ENCODE measurements at regions not wholly inside any gene's neighbourhood (a gene's known extent, or its start where the extent isn't known, plus 50 kb on each side); places are given as distances from the start of the nearest gene placed in this dataset.

DNA sequence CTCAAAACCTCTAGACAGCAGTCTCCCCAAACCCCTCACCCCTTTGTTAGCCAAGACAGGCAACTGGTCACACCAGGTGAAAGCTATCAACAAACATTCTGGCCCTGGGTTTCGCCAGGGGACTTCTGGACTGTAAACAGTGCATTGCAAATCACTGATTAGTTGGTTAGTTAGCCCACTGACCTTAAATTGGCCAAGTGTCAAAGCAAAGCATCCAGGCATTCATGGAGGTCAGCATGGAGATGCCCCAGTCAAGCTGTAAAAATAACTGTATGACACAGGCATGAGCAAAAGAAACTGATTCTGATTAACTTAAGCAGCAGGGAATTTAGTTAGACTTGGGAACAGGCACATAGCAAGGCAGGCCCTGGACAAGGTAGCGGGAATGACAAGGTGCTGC, 156.0 kb upstream of the TTC29 start:
- 16 to 42% (median 23%) methylated on average over 2 of the region's 2 CpGs for WGBS, 5 donors
- Histone ChIP-seq H3K4me3 (no peak overlapping the region), H3K4me1 (peaks cover 0 to 16% (median 3%) of the 10 kb centered on the region in 4 donors), H3K9me3 (no peaks in the 10 kb centered on the region), H3K27me3 (peaks cover 0 to 4% (median 4%) of the 10 kb centered on the region in 3 donors), H3K36me3 (no peaks in the 10 kb centered on the region), H3K27ac (no peak overlapping the region)
- TF ChIP-seq POLR2AphosphoS5 (IDR thresholded peaks at IDR 0.05) (no peak), EP300 (IDR thresholded peaks at IDR 0.05) (no peak), POLR2A (IDR thresholded peaks at IDR 0.05) (no peak)
- TF ChIP-seq, protein P1, sequence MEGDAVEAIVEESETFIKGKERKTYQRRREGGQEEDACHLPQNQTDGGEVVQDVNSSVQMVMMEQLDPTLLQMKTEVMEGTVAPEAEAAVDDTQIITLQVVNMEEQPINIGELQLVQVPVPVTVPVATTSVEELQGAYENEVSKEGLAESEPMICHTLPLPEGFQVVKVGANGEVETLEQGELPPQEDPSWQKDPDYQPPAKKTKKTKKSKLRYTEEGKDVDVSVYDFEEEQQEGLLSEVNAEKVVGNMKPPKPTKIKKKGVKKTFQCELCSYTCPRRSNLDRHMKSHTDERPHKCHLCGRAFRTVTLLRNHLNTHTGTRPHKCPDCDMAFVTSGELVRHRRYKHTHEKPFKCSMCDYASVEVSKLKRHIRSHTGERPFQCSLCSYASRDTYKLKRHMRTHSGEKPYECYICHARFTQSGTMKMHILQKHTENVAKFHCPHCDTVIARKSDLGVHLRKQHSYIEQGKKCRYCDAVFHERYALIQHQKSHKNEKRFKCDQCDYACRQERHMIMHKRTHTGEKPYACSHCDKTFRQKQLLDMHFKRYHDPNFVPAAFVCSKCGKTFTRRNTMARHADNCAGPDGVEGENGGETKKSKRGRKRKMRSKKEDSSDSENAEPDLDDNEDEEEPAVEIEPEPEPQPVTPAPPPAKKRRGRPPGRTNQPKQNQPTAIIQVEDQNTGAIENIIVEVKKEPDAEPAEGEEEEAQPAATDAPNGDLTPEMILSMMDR (IDR thresholded peaks at IDR 0.05), result no peak
- intact Hi-C loops (cut with DNase I; ENCODE audit: low total_unique reads), result no loop called here
- DNase-seq, result no peak

DNA sequence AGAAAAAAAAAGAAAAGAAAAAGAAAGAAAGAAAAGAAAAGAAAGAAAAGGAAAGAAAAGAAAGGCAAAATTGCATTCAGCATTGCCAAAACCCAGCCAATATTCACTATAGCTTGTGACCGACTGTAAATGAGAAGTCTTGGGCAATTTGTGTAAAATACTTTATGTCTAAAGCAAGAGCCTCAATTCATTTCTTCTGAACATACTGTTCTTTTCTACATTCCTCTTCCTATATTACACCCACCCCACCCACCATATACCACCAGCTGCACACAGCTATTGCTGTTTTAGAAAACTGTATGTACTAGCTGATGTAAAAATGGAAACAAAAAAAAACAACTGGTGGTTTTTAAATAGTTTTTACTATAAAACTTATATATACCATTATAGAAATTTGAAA, 156.9 kb upstream of the TTC29 start:
- 90 to 100% (median 97%) methylated on average over 1 of the region's 1 CpG for WGBS, 5 donors
- intact Hi-C loops (cut with DNase I; ENCODE audit: low total_unique reads), result no loop called here
- TF ChIP-seq EP300 (IDR thresholded peaks at IDR 0.05) (no peak), POLR2AphosphoS5 (IDR thresholded peaks at IDR 0.05) (no peak), POLR2A (IDR thresholded peaks at IDR 0.05) (no peak)
- TF ChIP-seq, protein P1 (IDR thresholded peaks at IDR 0.05), result no peak

DNA sequence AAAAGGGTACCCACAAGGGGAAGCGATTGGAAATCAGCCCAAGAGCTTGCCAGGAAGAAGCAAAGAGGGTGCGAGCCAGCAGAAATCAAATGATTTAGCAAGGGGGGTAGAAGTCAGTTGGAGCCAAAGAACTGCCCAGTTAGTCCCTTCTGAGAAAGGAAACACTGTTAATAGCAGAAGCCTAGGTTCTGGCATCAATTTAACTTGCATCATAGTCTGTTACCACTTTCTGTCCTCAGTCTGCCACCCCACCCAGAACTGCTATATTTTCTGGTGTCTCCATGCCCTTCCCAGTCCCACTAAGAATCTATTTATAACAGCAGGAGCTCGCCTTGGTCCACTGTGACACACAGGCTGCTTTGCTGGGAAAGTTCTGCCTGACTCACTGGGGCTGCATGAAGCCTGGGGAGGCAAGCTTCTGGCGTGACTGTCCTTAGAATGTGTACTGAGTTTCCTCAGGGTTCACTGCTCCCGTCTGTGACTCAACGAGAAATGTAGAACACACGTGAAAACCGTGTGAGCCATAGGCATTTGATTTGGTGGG, 157.8 kb upstream of the TTC29 start:
- H3K27me3 ChIP-seq, result peaks cover 0 to 4% (median 4%) of the 10 kb centered on the region in 3 donors
- 24 to 43% (median 33%) methylated on average over 8 of the region's 8 CpGs for WGBS, 5 donors
- TF ChIP-seq, protein P1 (IDR thresholded peaks at IDR 0.05), result no peak
- TF ChIP-seq POLR2A (IDR thresholded peaks at IDR 0.05), result no peak
- no peak for TF ChIP-seq EP300 (IDR thresholded peaks at IDR 0.05)
- TF ChIP-seq POLR2AphosphoS5 (IDR thresholded peaks at IDR 0.05), result peak; percentile 9 to 54 (median 50)
- H3K4me3 ChIP-seq, result no peak overlapping the region
- no peaks in the 10 kb centered on the region for H3K9me3 ChIP-seq
- no peaks in the 10 kb centered on the region for H3K36me3 ChIP-seq
- peak in 1 of 2 donors; percentile 40 for DNase-seq
- peaks cover 0 to 10% (median 3%) of the 10 kb centered on the region in 4 donors for H3K4me1 ChIP-seq
- intact Hi-C loops (cut with DNase I; ENCODE audit: low total_unique reads), result no loop called here
- peak overlapping the region in 3 of 5 donors; percentile 14 to 75 (median 59) for H3K27ac ChIP-seq

More for the DNA sequence above, 156.9 kb upstream of the TTC29 start:
- Histone ChIP-seq H3K27ac (no peak overlapping the region), H3K9me3 (no peaks in the 10 kb centered on the region), H3K4me1 (peaks cover 0 to 10% (median 3%) of the 10 kb centered on the region in 4 donors), H3K27me3 (peaks cover 0 to 4% (median 4%) of the 10 kb centered on the region in 3 donors), H3K4me3 (no peak overlapping the region), H3K36me3 (no peaks in the 10 kb centered on the region)
- no peak for DNase-seq

DNA sequence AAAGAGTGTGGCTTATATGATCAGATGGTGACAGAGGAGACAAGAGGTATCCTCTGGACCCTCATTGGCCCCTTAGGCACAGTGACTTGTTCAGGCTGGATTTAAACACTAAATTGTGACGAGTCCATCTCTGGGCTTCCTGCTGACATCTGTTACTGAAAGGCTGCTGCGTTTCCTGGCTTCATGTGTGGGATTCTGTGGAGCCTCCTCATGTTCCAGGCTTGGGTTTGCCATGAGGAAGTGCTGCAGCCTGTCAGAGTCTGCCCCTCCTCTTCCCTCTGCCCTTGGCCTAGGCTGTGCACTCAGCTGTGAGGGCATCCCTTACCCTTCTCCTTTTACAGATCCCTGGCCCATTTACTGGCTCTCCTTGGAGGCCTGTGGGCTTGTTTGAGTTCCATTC, 159.1 kb upstream of the TTC29 start:
- intact Hi-C loops (cut with DNase I; ENCODE audit: low total_unique reads), result no loop called here
- WGBS, 5 donors, result 65 to 81% (median 76%) methylated on average over 2 of the region's 2 CpGs

More for the DNA sequence above, 159.1 kb upstream of the TTC29 start:
- no peak overlapping the region for H3K4me3 ChIP-seq
- peak in 1 of 2 donors; percentile 13 for DNase-seq
- TF ChIP-seq, protein P1 (IDR thresholded peaks at IDR 0.05), result no peak
- no peak for TF ChIP-seq EP300 (IDR thresholded peaks at IDR 0.05)
- no peak for TF ChIP-seq POLR2AphosphoS5 (IDR thresholded peaks at IDR 0.05)
- TF ChIP-seq POLR2A (IDR thresholded peaks at IDR 0.05), result no peak
- H3K27me3 ChIP-seq, result no peaks in the 10 kb centered on the region
- H3K9me3 ChIP-seq, result no peaks in the 10 kb centered on the region
- no peaks in the 10 kb centered on the region for H3K36me3 ChIP-seq
- no peak overlapping the region for H3K27ac ChIP-seq
- H3K4me1 ChIP-seq, result peaks cover 0 to 10% (median 3%) of the 10 kb centered on the region in 4 donors
